ENCODE measurements at regions not wholly inside any gene's neighbourhood (a gene's known extent, or its start where the extent isn't known, plus 50 kb on each side); places are given as distances from the start of the nearest gene placed in this dataset.

- H3K36me3 ChIP-seq (ENCODE audit: control insufficient read depth in 2 of 2, insufficient read depth in 1 of 2, low read length in 2 of 2), result no peaks in the 10 kb centered on the region
- TF ChIP-seq SETDB1 (IDR thresholded peaks at IDR 0.05; ENCODE audit: insufficient read length, low read length), result peak; percentile 95
- TF ChIP-seq ZNF560 (tag by site-specific recombination; IDR thresholded peaks at IDR 0.05; ENCODE audit: borderline replicate concordance), result no peak
- no peak for TF ChIP-seq ZNF266 (tag by site-specific recombination; IDR thresholded peaks at IDR 0.05; ENCODE audit: low read depth)
- TF ChIP-seq ZNF768 (tag by site-specific recombination; IDR thresholded peaks at IDR 0.05), result no peak
- no peak for TF ChIP-seq GLI4 (tag by site-specific recombination; IDR thresholded peaks at IDR 0.05)
- ChIA-PET POLR2A (no interaction called here), CTCF (no interaction called here)
- H3K4me1 ChIP-seq (ENCODE audit: control insufficient read depth, insufficient read depth, low read length), result no peaks in the 10 kb centered on the region
- H3K27ac ChIP-seq (ENCODE audit: extremely low read depth, low read depth, low read length), result no peak overlapping the region
- no peaks in the 10 kb centered on the region for H3K9me3 ChIP-seq (ENCODE audit: control insufficient read depth, insufficient read depth, low read depth, low read length)
- no peak overlapping the region for H3K4me3 ChIP-seq (ENCODE audit: low read depth, low read length)
Observed at GRCh38 chr2:144747571-144747970, 227.7 kb upstream of the ZEB2 start.

- no peaks in the 10 kb centered on the region for H3K4me1 ChIP-seq (ENCODE audit: control insufficient read depth, insufficient read depth, low read length)
- no peaks in the 10 kb centered on the region for H3K9me3 ChIP-seq (ENCODE audit: control insufficient read depth, insufficient read depth, low read depth, low read length)
- CTCF ChIA-PET, result no interaction called here
- H3K27ac ChIP-seq (ENCODE audit: extremely low read depth, low read depth, low read length), result no peak overlapping the region
- no peak for TF ChIP-seq KLF7 (tag by site-specific recombination; IDR thresholded peaks at IDR 0.05; ENCODE audit: borderline replicate concordance)
- TF ChIP-seq ZNF302 (tag by site-specific recombination; IDR thresholded peaks at IDR 0.05; ENCODE audit: low read depth), result no peak
- TF ChIP-seq ZBTB11 (tag by site-specific recombination; conservative IDR thresholded peaks at IDR 0.05; ENCODE audit: low read depth), result no peak
- no peak for TF ChIP-seq ZNF510 (tag by site-specific recombination; IDR thresholded peaks at IDR 0.05; ENCODE audit: insufficient replicate concordance)
- TF ChIP-seq GFI1B (tag by site-specific recombination; IDR thresholded peaks at IDR 0.05), result no peak
- TF ChIP-seq ZNF423 (tag by site-specific recombination; IDR thresholded peaks at IDR 0.05), result no peak
- TF ChIP-seq KLF9 (tag by site-specific recombination; IDR thresholded peaks at IDR 0.05; ENCODE audit: low read depth), result no peak
- TF ChIP-seq ZNF830 (tag by site-specific recombination; IDR thresholded peaks at IDR 0.05; ENCODE audit: low read depth), result no peak
- no peak for TF ChIP-seq ZNF341 (tag by site-specific recombination; IDR thresholded peaks at IDR 0.05; ENCODE audit: low read depth)
- TF ChIP-seq ZNF248 (tag by site-specific recombination; IDR thresholded peaks at IDR 0.05), result no peak
- no peak for TF ChIP-seq SP7 (tag by site-specific recombination; IDR thresholded peaks at IDR 0.05)
- TF ChIP-seq ZSCAN30 (tag by site-specific recombination; IDR thresholded peaks at IDR 0.05), result no peak
- no peak for TF ChIP-seq ZNF37A (tag by site-specific recombination; IDR thresholded peaks at IDR 0.05)
- TF ChIP-seq INSM2 (tag by site-specific recombination; IDR thresholded peaks at IDR 0.05), result no peak
- TF ChIP-seq ZFHX2 (tag by site-specific recombination; conservative IDR thresholded peaks at IDR 0.05), result no peak
- TF ChIP-seq ZXDB (tag by site-specific recombination; IDR thresholded peaks at IDR 0.05), result no peak
- no peaks in the 10 kb centered on the region for H3K36me3 ChIP-seq (ENCODE audit: control insufficient read depth in 2 of 2, insufficient read depth in 1 of 2, low read length in 2 of 2)
- POLR2A ChIA-PET, result no interaction called here
- H3K4me3 ChIP-seq (ENCODE audit: low read depth, low read length), result no peak overlapping the region
Observed at GRCh38 chr2:144745424-144745823, 225.5 kb upstream of the ZEB2 start.

All from HEK293 (cell line).